H1 (cell line): ENCODE measurements at regions not wholly inside any gene's neighbourhood (a gene's known extent, or its start where the extent isn't known, plus 50 kb on each side); places are given as distances from the start of the nearest gene placed in this dataset.

Experiments used
- CTCF ChIA-PET: fragments of 300-600 bp; sonication (Branson Sonifier 250); formaldehyde crosslinking; loops from one replicate; lab custom pipeline; 2021; ENCODE audit not compliant: partially characterized antibody; lab: Charles Lee
- POLR2A ChIA-PET: fragments of 300-600 bp; sonication (Branson Sonifier 250); formaldehyde crosslinking; loops from one replicate; lab custom pipeline; 2021; ENCODE audit warnings: inconsistent platforms; ENCODE audit not compliant: partially characterized antibody; lab: Charles Lee
- DNase-seq, 2 experiments: peaks; one replicate each; pipeline versions ENCODE4 v3.0.0 to v3.0.0-alpha.2; 2010 to 2022; ENCODE audit warnings: low spot score in 2 of 2, low read depth in 1 of 2, mixed read lengths in 1 of 2
- FAIRE-seq: peaks from 2 replicates; lab custom pipeline; 2011; peaks lifted over from hg19 to GRCh38; lab: Jason Lieb, UNC
- H2AFZ ChIP-seq: 2 replicates; pipeline ENCODE4 v1.8.1; 2012; ENCODE audit warnings: low read length, inconsistent platforms
- H2AK5ac ChIP-seq: 2 replicates; pipeline ENCODE4 v1.6.1; 2013; ENCODE audit warnings: low read depth, low read length
- H2BK120ac ChIP-seq: replicated peaks from 2 replicates; pipeline ENCODE3; 2013; ENCODE audit warnings: low read depth, low read length, inconsistent platforms
- H2BK12ac ChIP-seq: 2 replicates; pipeline ENCODE4 v1.6.1; 2013; ENCODE audit warnings: low read depth, low read length
- H2BK15ac ChIP-seq: 2 replicates; pipeline ENCODE4 v1.6.1; 2013; ENCODE audit warnings: low read length
- H2BK20ac ChIP-seq: 2 replicates; pipeline ENCODE4 v1.6.1; 2013; ENCODE audit warnings: low read length
- H2BK5ac ChIP-seq: 2 replicates; pipeline ENCODE4 v1.6.1; 2013; ENCODE audit warnings: low read depth, low read length
- H3K14ac ChIP-seq: 2 replicates; pipeline ENCODE4 v1.6.1; 2013; ENCODE audit warnings: inconsistent platforms; ENCODE audit not compliant: insufficient read length
- H3K18ac ChIP-seq: 2 replicates; pipeline ENCODE4 v1.6.1; 2013; ENCODE audit warnings: low read length; ENCODE audit errors: extremely low read depth
- H3K23ac ChIP-seq: 2 replicates; pipeline ENCODE4 v1.6.1; 2013; ENCODE audit warnings: inconsistent platforms; ENCODE audit not compliant: insufficient read length
- H3K23me2 ChIP-seq: 2 replicates; pipeline ENCODE4 v1.6.1; 2013; ENCODE audit warnings: low read depth, low read length
- H3K27ac ChIP-seq: 2 replicates; pipeline ENCODE4 v1.6.1; 2011; ENCODE audit warnings: low read depth, low read length, inconsistent platforms
- H3K27me3 ChIP-seq, 4 experiments: replicated peaks in 1 of 4; 1 replicate in 1 of 4; 2 replicates in 3 of 4; pipeline versions ENCODE4 v1.6.1 to v1.8.1; 2011 to 2013; ENCODE audit warnings: low read length in 3 of 4, mild to moderate bottlenecking in 3 of 4, inconsistent platforms in 2 of 4, mixed read lengths in 2 of 4, moderate library complexity in 1 of 4; ENCODE audit not compliant: control insufficient read depth in 3 of 4, insufficient read depth in 3 of 4; ENCODE audit errors: extremely low read depth in 1 of 4
- H3K36me3 ChIP-seq, 4 experiments: 2 replicates each; pipeline versions ENCODE4 v1.6.1 to v1.8.1; 2011 to 2013; ENCODE audit warnings: mild to moderate bottlenecking in 4 of 4, low read length in 3 of 4, moderate library complexity in 2 of 4, control low read depth in 1 of 4, inconsistent platforms in 1 of 4; ENCODE audit not compliant: insufficient read depth in 4 of 4, control insufficient read depth in 2 of 4
- H3K4ac ChIP-seq: replicated peaks from 2 replicates; pipeline ENCODE3; 2013; ENCODE audit warnings: low read length, low read depth, mixed read lengths, inconsistent platforms; ENCODE audit not compliant: insufficient read length
- H3K4me1 ChIP-seq, 4 experiments: replicated peaks in 1 of 4; 1 replicate in 1 of 4; 2 replicates in 3 of 4; pipeline versions ENCODE4 v1.6.1 to v1.8.1; 2011 to 2013; ENCODE audit warnings: low read length in 3 of 4, inconsistent platforms in 2 of 4, mixed read lengths in 1 of 4; ENCODE audit not compliant: insufficient read depth in 4 of 4, control insufficient read depth in 3 of 4
- H3K4me2 ChIP-seq, 2 experiments: 2 replicates each; pipeline versions ENCODE4 v1.6.1 to v1.8.1; 2011 to 2013; ENCODE audit warnings: low read depth in 2 of 2, low read length in 2 of 2, control low read depth in 1 of 2, inconsistent platforms in 1 of 2, mild to moderate bottlenecking in 1 of 2; ENCODE audit not compliant: insufficient read depth in 1 of 2
- H3K4me3 ChIP-seq, 4 experiments: fragments of 200-600, 300-600 bp in 1 of 4; sonication (generic), shearing (Covaris generic), sonication (Bioruptor Twin) in 1 of 4; 2 replicates each; pipeline versions ENCODE4 v1.5.1 to v1.8.1; 2011 to 2016; ENCODE audit warnings: low read length in 4 of 4, low read depth in 3 of 4, control low read depth in 2 of 4, inconsistent platforms in 2 of 4, mild to moderate bottlenecking in 2 of 4, mixed read lengths in 1 of 4, moderate library complexity in 1 of 4; ENCODE audit not compliant: insufficient read depth in 2 of 4; ENCODE audit errors: extremely low read depth in 1 of 4
- H3K56ac ChIP-seq: replicated peaks from 2 replicates; pipeline ENCODE3; 2013; ENCODE audit warnings: low read depth, mild to moderate bottlenecking, mixed read lengths, low read length, inconsistent platforms; ENCODE audit not compliant: insufficient read length
- H3K79me1 ChIP-seq: 2 replicates; pipeline ENCODE4 v1.6.1; 2013; ENCODE audit warnings: low read depth, low read length, control low read depth
- H3K79me2 ChIP-seq, 2 experiments: 2 replicates each; pipeline versions ENCODE4 v1.6.1 to v1.8.1; 2012 to 2013; ENCODE audit warnings: low read length in 2 of 2, mild to moderate bottlenecking in 2 of 2, inconsistent platforms in 1 of 2; ENCODE audit not compliant: insufficient read depth in 2 of 2, control insufficient read depth in 1 of 2
- H3K9ac ChIP-seq, 4 experiments: replicated peaks in 1 of 4; 1 replicate in 1 of 4; 2 replicates in 3 of 4; pipeline versions ENCODE4 v1.6.1 to v1.8.1; 2011 to 2013; ENCODE audit warnings: low read depth in 3 of 4, low read length in 3 of 4, control low read depth in 2 of 4, mild to moderate bottlenecking in 2 of 4, moderate library complexity in 2 of 4, inconsistent platforms in 1 of 4; ENCODE audit errors: extremely low read depth in 1 of 4
- H3K9me3 ChIP-seq, 2 experiments: 2 replicates each; pipeline versions ENCODE4 v1.6.1 to v1.8.1; 2012 to 2013; ENCODE audit warnings: mild to moderate bottlenecking in 2 of 2, moderate library complexity in 2 of 2, control low read depth in 1 of 2, inconsistent platforms in 1 of 2, low read depth in 1 of 2, low read length in 1 of 2, mixed read lengths in 1 of 2; ENCODE audit not compliant: insufficient read depth in 2 of 2
- H4K20me1 ChIP-seq, 2 experiments: replicated peaks in 1 of 2; 2 replicates each; pipeline versions ENCODE3 to v1.8.1; 2011 to 2013; ENCODE audit warnings: inconsistent platforms in 2 of 2, low read length in 2 of 2, mild to moderate bottlenecking in 1 of 2; ENCODE audit not compliant: insufficient read depth in 2 of 2, control insufficient read depth in 1 of 2
- H4K5ac ChIP-seq: 2 replicates; pipeline ENCODE4 v1.6.1; 2013; ENCODE audit warnings: low read length, low read depth, mixed read lengths, inconsistent platforms; ENCODE audit not compliant: insufficient read length
- H4K8ac ChIP-seq: 2 replicates; pipeline ENCODE4 v1.8.0; 2013; ENCODE audit warnings: mild to moderate bottlenecking, moderate library complexity, low read length, inconsistent platforms; ENCODE audit not compliant: insufficient read depth; ENCODE audit errors: extremely low read depth
- H4K91ac ChIP-seq: replicated peaks from 2 replicates; pipeline ENCODE3; 2013; ENCODE audit warnings: low read length, mixed read lengths, inconsistent platforms; ENCODE audit not compliant: insufficient read length
- CHD2 ChIP-seq: IDR thresholded peaks from 2 replicates; pipeline ENCODE4 v1.6.1; 2012; ENCODE audit warnings: low read length, improper control_type of control experiment
- FOSL1 ChIP-seq: IDR thresholded peaks from 2 replicates; pipeline ENCODE4 v1.6.1; 2011; ENCODE audit warnings: mild to moderate bottlenecking, low read depth, low read length, moderate library complexity; ENCODE audit not compliant: insufficient read depth
- POU5F1 ChIP-seq: IDR thresholded peaks from 2 replicates; pipeline ENCODE4 v1.6.1; 2011; ENCODE audit warnings: low read depth, mild to moderate bottlenecking, low read length, moderate library complexity
- RFX5 ChIP-seq: IDR thresholded peaks from 2 replicates; pipeline ENCODE4 v1.6.1; 2011; ENCODE audit warnings: low read depth, low read length, improper control_type of control experiment, borderline replicate concordance
- TAF7 ChIP-seq: optimal IDR thresholded peaks from 2 replicates; pipeline ENCODE3; 2011; ENCODE audit warnings: low read depth, mild to moderate bottlenecking, inconsistent platforms, low read length, moderate library complexity, borderline replicate concordance
- YY1 ChIP-seq: IDR thresholded peaks from 2 replicates; pipeline ENCODE4 v1.6.1; 2011; ENCODE audit warnings: low read depth, mild to moderate bottlenecking, low read length
- WGBS, 2 experiments: shearing (Covaris generic) in 1 of 2; methylation state at CpG; one replicate each; pipeline versions ENCODE4 v1.1.6 to v1.1.7; 2013 to 2015; ENCODE audit warnings: low lambda C conversion rate in 2 of 2, mixed read lengths in 2 of 2, inconsistent platforms in 1 of 2, low coverage in 1 of 2, missing lambda C conversion rate in 1 of 2; ENCODE audit not compliant: insufficient replicate concordance in 2 of 2, insufficient coverage in 1 of 2, insufficient read length in 1 of 2; ENCODE audit errors: extremely low coverage in 1 of 2, missing lambda C conversion rate in 1 of 2; 5-methylcytosine and 5-hydroxymethylcytosine counted together

- Histone ChIP-seq H4K91ac (no peak overlapping the region), H3K4ac (no peak overlapping the region), H4K20me1 (no peaks in the 10 kb centered on the region), H2BK120ac (no peak overlapping the region), H2BK15ac (no peak overlapping the region), H3K14ac (no peak overlapping the region), H2AFZ (no peak overlapping the region), H3K9ac (no peak overlapping the region), H3K27ac (no peak overlapping the region), H3K18ac (no peak overlapping the region), H3K23me2 (no peaks in the 10 kb centered on the region), H2BK20ac (no peak overlapping the region), H3K4me2 (no peak overlapping the region), H3K27me3 (no peaks in the 10 kb centered on the region), H4K5ac (no peak overlapping the region), H3K36me3 (peaks cover 0 to 2% (median 0%) of the 10 kb centered on the region in 4 experiments; a peak in 1 of 8 replicates), H3K79me2 (no peaks in the 10 kb centered on the region), H4K8ac (no peak overlapping the region), H2AK5ac (no peak overlapping the region), H2BK12ac (no peak overlapping the region), H3K4me3 (no peak overlapping the region), H3K56ac (no peak overlapping the region), H2BK5ac (no peak overlapping the region), H3K4me1 (no peaks in the 10 kb centered on the region), H3K79me1 (no peaks in the 10 kb centered on the region), H3K23ac (no peak overlapping the region), H3K9me3 (peaks cover 11 to 12% of the 10 kb centered on the region in 2 experiments; a peak in 3 of 4 replicates)
- ChIA-PET CTCF (interaction anchor here (1.0 kb wide), 1 partner anchor 18 kb away, joined by 3 read pairs; no protein-coding TSS in a partner anchor), POLR2A (no interaction called here)
- FAIRE-seq (no peak), DNase-seq (no peak)
- WGBS, 2 experiments, result 82% methylated on average over 1 of the region's 1 CpG; no CpG with 5 or more reads in 1 of the 2 experiments
- TF ChIP-seq FOSL1 (no peak), RFX5 (no peak), POU5F1 (no peak), TAF7 (no peak), CHD2 (no peak), YY1 (no peak)
These were observed 261.2 kb upstream of the PTPRD start for GRCh38 chr9:10873999-10874398.
